Adrenal gland (tissue), 9 donors: ENCODE measurements at regions not wholly inside any gene's neighbourhood (a gene's known extent, or its start where the extent isn't known, plus 50 kb on each side); places are given as distances from the start of the nearest gene placed in this dataset.

Experiments
- DNase-seq, 7 donors: peaks; one replicate each; pipeline ENCODE4 v3.0.0-alpha.2; 2019 to 2020
- H3K27ac ChIP-seq, 5 donors: fragments of 200-600 bp; sonication (generic) in 4 of 5; 1 replicate in 3 of 5; 2 replicates in 2 of 5; pipeline versions ENCODE4 v1.5.1 to v1.8.0; 2016 to 2020; ENCODE audit warnings: mild to moderate bottlenecking in 1 of 5
- H3K27me3 ChIP-seq: fragments of 200-600 bp; 2 replicates; pipeline ENCODE4 v1.8.0; 2021
- H3K36me3 ChIP-seq, 2 donors: fragments of 200-600 bp; replicated peaks in 1 of 2; 1 replicate in 1 of 2; 2 replicates in 1 of 2; pipeline versions ENCODE4 v1.5.1 to v1.8.0; 2018 to 2022
- H3K4me1 ChIP-seq, 2 donors: fragments of 200-600 bp; replicated peaks in 1 of 2; 1 replicate in 1 of 2; 2 replicates in 1 of 2; pipeline versions ENCODE4 v1.5.1 to v1.8.0; 2018 to 2021
- H3K4me3 ChIP-seq, 4 donors: fragments of 200-600 bp; sonication (generic) in 3 of 4; one replicate each; pipeline ENCODE4 v1.5.1; 2016 to 2018
- H3K9me3 ChIP-seq, 3 donors: fragments of 200-600 bp; sonication (generic) in 1 of 3; replicated peaks in 1 of 3; 1 replicate in 2 of 3; 2 replicates in 1 of 3; pipeline versions ENCODE4 v1.5.1 to v1.8.0; 2016 to 2021
- POLR2A ChIP-seq, 2 donors: fragments of 450-650 bp; IDR thresholded peaks; one replicate each; pipeline ENCODE4 v1.6.1; 2017; ENCODE audit warnings: antibody characterized with exemption in 2 of 2, mild to moderate bottlenecking in 2 of 2, moderate library complexity in 1 of 2
- WGBS, 4 donors: extraction: QIAGEN DNeasy Blood & Tissue Kit in 2 of 4; methylation state at CpG; one replicate each; pipeline versions ENCODE4 v1.1.5 to v1.1.7; 2013 to 2017; 5-methylcytosine and 5-hydroxymethylcytosine counted together
- intact Hi-C, 2 donors: fragments of 100-400 bp; cut with DNase I; formaldehyde crosslinking; loops; one replicate each; pipeline versions ENCODE4 v1.14.1 to v1.15.0; 2022 to 2023
- TF ChIP-seq, protein P1 (sequence below), 6 experiments: fragments of 450-650 bp in 4 of 6; fragments of 200-600 bp in 2 of 6; sonication (generic) in 1 of 6; IDR thresholded peaks; 1 replicate in 5 of 6; 2 replicates in 1 of 6; pipeline versions ENCODE4 v1.5.1 to v1.8.0; 2016 to 2021; ENCODE audit warnings: antibody characterized with exemption in 6 of 6, mild to moderate bottlenecking in 2 of 6, moderate library complexity in 1 of 6
- donor health status: healthy with polysubstance abuse.
- donor health status: Bipolar disorder and iron deficiency.
- donor health status: DM: yes; HTN: yes; CAD: no.
- donor health status: DM: no; HTN: no; CAD: no.
- donor health status: DM: no; HTN: no; CAD: no.

DNA sequence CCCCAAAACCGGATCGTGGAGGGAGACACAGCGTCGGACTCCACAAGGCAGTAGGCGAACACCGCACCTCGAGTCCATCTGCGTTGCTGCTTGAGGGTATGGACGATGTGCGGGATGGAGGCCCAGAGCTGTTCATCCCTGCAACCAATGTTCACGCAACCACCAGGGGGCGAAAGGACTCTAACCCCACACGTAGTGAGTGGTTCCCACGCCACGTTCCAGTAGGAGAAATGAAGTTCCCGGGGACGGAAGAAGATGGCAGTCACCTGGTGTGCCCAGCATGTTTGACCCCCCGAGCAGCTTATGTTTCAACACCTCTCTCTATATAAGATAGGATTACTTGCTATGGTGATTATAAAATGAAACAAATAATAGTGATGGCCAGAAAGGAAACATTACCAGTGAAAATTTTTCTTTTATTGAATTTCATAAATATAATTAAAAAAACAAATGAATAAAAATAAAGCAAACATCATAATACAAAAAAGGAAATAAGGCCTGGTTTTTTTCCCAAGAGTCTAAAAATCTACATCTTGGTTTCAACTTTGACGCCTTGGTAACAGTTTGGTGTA, 184.3 kb downstream of the SH3BP4 start:
- intact Hi-C loops = loop anchor here (2.0 to 10.0 kb wide), 5 partner anchors 299 to 611 kb away; partner anchors contain the start of gene AGAP1 (in 2 of the 2)
- Histone ChIP-seq H3K4me1 (no peaks in the 10 kb centered on the region), H3K4me3 (peak overlapping the region in 1 of 4 donors; percentile 25), H3K27ac (no peak overlapping the region), H3K27me3 (no peaks in the 10 kb centered on the region), H3K9me3 (no peaks in the 10 kb centered on the region), H3K36me3 (no peaks in the 10 kb centered on the region)
- WGBS, 4 donors = 30 to 36% (median 32%) methylated on average over 18 to 19 of the region's 19 CpGs
- DNase-seq = peak; percentile 78 to 94 (median 86)
- TF ChIP-seq POLR2A (IDR thresholded peaks at IDR 0.05) = no peak
- TF ChIP-seq, protein P1, sequence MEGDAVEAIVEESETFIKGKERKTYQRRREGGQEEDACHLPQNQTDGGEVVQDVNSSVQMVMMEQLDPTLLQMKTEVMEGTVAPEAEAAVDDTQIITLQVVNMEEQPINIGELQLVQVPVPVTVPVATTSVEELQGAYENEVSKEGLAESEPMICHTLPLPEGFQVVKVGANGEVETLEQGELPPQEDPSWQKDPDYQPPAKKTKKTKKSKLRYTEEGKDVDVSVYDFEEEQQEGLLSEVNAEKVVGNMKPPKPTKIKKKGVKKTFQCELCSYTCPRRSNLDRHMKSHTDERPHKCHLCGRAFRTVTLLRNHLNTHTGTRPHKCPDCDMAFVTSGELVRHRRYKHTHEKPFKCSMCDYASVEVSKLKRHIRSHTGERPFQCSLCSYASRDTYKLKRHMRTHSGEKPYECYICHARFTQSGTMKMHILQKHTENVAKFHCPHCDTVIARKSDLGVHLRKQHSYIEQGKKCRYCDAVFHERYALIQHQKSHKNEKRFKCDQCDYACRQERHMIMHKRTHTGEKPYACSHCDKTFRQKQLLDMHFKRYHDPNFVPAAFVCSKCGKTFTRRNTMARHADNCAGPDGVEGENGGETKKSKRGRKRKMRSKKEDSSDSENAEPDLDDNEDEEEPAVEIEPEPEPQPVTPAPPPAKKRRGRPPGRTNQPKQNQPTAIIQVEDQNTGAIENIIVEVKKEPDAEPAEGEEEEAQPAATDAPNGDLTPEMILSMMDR (IDR thresholded peaks at IDR 0.05) = peak; percentile 69 to 88 (median 83)

DNA sequence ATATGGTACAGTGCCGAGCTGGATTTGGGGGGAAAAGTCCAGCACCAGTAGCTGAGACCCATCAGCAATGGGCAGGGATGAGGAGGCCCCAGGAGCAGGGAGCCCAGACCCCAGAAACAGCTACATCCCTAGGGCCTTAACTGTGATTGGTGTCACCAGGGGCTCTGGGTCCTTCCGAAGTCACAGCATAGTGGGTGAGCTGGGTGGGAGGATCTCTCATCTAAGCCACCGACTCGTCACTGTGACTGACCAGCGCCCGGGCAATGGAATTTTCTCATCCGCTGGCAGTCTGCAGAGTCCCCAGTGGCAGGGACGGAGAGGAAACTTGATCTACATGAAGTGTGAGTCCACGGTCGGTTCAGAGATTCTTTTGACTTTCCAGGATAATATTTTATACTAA, 186.5 kb downstream of the SH3BP4 start:
- DNase-seq = no peak
- no peak for TF ChIP-seq POLR2A (IDR thresholded peaks at IDR 0.05)
- TF ChIP-seq, protein P1 (IDR thresholded peaks at IDR 0.05) = no peak
- intact Hi-C loops = loop anchor here (5.0 to 10.0 kb wide), 4 partner anchors 296 to 609 kb away; partner anchors contain the start of gene AGAP1 (in 2 of the 2)
- Histone ChIP-seq H3K27me3 (no peaks in the 10 kb centered on the region), H3K4me1 (no peaks in the 10 kb centered on the region), H3K27ac (no peak overlapping the region), H3K9me3 (no peaks in the 10 kb centered on the region), H3K36me3 (no peaks in the 10 kb centered on the region), H3K4me3 (no peak overlapping the region)
- 89 to 96% (median 95%) methylated on average over 10 of the region's 10 CpGs for WGBS, 4 donors

DNA sequence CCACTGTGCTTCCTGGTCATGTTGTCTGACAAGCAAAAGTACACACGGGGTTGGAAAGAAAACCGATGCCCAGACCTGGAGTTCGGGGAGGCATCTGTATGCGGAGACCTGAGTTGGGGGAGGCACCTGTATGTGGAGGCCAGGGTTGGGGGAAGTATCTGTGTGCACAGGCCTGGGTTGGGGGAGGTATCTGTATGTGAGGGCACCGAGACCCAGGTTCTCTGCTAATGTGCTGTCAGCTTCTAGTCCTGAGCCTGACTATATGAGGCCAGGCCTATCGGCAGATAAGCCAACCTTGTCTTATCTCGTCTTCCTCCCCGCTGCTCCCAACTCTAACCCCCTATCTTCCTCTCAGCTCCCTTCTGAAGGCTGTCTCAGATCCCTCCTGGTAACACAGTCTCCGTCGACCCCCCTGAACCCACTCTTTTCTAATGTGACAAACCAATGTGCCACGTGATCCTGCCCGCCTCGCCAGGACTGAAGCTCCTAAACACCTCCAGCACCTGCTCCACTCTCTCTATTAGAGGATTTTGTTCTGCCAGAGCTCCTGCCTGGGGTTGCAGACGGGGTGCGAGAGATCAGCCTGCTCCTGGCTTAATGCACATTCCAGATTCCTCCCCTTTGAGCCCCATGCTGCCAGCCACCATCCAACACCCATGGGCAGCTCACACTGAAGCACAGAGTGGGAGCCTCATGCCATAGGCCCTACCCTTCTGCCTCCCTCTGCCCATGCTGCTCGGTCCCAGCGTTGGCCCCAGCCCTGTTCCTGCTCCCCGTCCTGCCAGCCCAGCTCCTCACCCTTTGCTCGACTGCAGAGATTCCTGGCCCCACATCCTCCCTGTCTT, 188.4 kb downstream of the SH3BP4 start:
- Histone ChIP-seq H3K27ac (no peak overlapping the region), H3K27me3 (no peaks in the 10 kb centered on the region), H3K4me3 (no peak overlapping the region), H3K9me3 (no peaks in the 10 kb centered on the region), H3K36me3 (no peaks in the 10 kb centered on the region), H3K4me1 (no peaks in the 10 kb centered on the region)
- no peak for DNase-seq
- 88 to 96% (median 93%) methylated on average over 19 of the region's 19 CpGs for WGBS, 4 donors
- TF ChIP-seq, protein P1 (IDR thresholded peaks at IDR 0.05) = no peak
- no peak for TF ChIP-seq POLR2A (IDR thresholded peaks at IDR 0.05)
- intact Hi-C loops = loop anchor here (5.0 to 10.0 kb wide), 4 partner anchors 295 to 607 kb away; partner anchors contain the start of gene AGAP1 (in 2 of the 2)

DNA sequence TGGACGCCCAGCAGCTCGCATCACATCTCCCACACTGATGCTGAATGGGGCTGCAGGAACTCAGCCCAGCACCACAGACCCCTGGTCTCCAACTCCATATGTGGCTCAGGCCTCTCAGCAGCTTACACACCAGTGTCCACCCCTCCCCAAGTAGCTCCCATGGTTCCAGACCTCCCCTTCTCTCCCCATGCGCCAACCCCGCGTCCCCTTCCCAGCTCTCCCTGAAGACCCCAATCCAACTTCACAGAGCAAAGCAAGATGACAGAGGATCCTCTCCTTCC, 188.9 kb downstream of the SH3BP4 start:
- no peaks in the 10 kb centered on the region for H3K36me3 ChIP-seq
- TF ChIP-seq POLR2A (IDR thresholded peaks at IDR 0.05) = no peak
- TF ChIP-seq, protein P1 (IDR thresholded peaks at IDR 0.05) = no peak
- intact Hi-C loops = no loop called here
- DNase-seq = no peak
- no peak overlapping the region for H3K4me3 ChIP-seq
- H3K9me3 ChIP-seq = no peaks in the 10 kb centered on the region
- no peaks in the 10 kb centered on the region for H3K27me3 ChIP-seq
- 93 to 97% (median 95%) methylated on average over 5 of the region's 5 CpGs for WGBS, 4 donors
- H3K27ac ChIP-seq = no peak overlapping the region
- H3K4me1 ChIP-seq = no peaks in the 10 kb centered on the region
